SK-N-SH (cell line): ENCODE measurements at regions not wholly inside any gene's neighbourhood (a gene's known extent, or its start where the extent isn't known, plus 50 kb on each side); places are given as distances from the start of the nearest gene placed in this dataset.

Experiments
- CTCF ChIA-PET: fragments of 300-600, 350-600 bp; formaldehyde crosslinking; extraction: SDS; loops from one replicate; lab custom pipeline; 2021; lab: Yijun Ruan, JAX
- POLR2A ChIA-PET: fragments of 350-600 bp; sonication (Branson Sonifier 250); formaldehyde crosslinking; extraction: SDS; loops from one replicate; lab custom pipeline; 2020; ENCODE audit warnings: antibody characterized with exemption, inconsistent platforms; lab: Yijun Ruan, JAX
- DNase-seq: peaks from one replicate; pipeline ENCODE4 v3.0.0; 2012
- H2AFZ ChIP-seq: fragments of 200-600 bp; sonication (generic); 2 replicates; pipeline ENCODE4 v1.8.1; 2016; ENCODE audit warnings: antibody characterized with exemption, mild to moderate bottlenecking, low read depth
- H3F3A ChIP-seq: fragments of 200-600 bp; sonication (generic); replicated peaks from 2 replicates; pipeline ENCODE3; 2016; ENCODE audit warnings: antibody characterized with exemption, mild to moderate bottlenecking; ENCODE audit not compliant: insufficient read depth
- H3K27ac ChIP-seq, 2 experiments: fragments of 200-500 bp in 1 of 2; fragments of 200-600 bp in 1 of 2; sonication (Bioruptor generic) in 1 of 2; sonication (generic), shearing (Covaris generic) in 1 of 2; 2 replicates each; pipeline versions ENCODE4 v1.5.1 to v1.6.1; 2014 to 2016; ENCODE audit warnings: low read depth in 2 of 2, inconsistent platforms in 1 of 2, low read length in 1 of 2, mild to moderate bottlenecking in 1 of 2, mixed read lengths in 1 of 2
- H3K27me3 ChIP-seq: fragments of 200-600 bp; sonication (generic), shearing (Covaris generic); 2 replicates; pipeline ENCODE4 v1.6.1; 2016; ENCODE audit warnings: mixed run types; ENCODE audit not compliant: insufficient read depth
- H3K36me3 ChIP-seq, 2 experiments: fragments of 200-500 bp in 1 of 2; fragments of 200-600 bp in 1 of 2; sonication (Bioruptor generic) in 1 of 2; sonication (generic) in 1 of 2; replicated peaks in 1 of 2; 2 replicates each; pipeline versions ENCODE3 to v1.5.1; 2014 to 2016; ENCODE audit warnings: low read length in 1 of 2, mild to moderate bottlenecking in 1 of 2; ENCODE audit not compliant: insufficient read depth in 2 of 2, control insufficient read depth in 1 of 2
- H3K4me1 ChIP-seq, 2 experiments: fragments of 200-500 bp in 1 of 2; fragments of 200-600 bp in 1 of 2; sonication (Bioruptor generic) in 1 of 2; sonication (generic), shearing (Covaris generic) in 1 of 2; 2 replicates each; pipeline versions ENCODE4 v1.5.1 to v1.6.1; 2014 to 2016; ENCODE audit warnings: low read depth in 1 of 2, low read length in 1 of 2, mixed run types in 1 of 2; ENCODE audit not compliant: insufficient read depth in 2 of 2, control insufficient read depth in 1 of 2
- H3K4me2 ChIP-seq: fragments of 200-600 bp; sonication (generic), shearing (Covaris generic); 2 replicates; pipeline ENCODE4 v1.6.1; 2017; ENCODE audit warnings: mixed run types
- H3K4me3 ChIP-seq, 2 experiments: fragments of 200-500 bp in 1 of 2; fragments of 200-600 bp in 1 of 2; sonication (Bioruptor generic) in 1 of 2; sonication (generic), shearing (Covaris generic) in 1 of 2; 2 replicates each; pipeline versions ENCODE4 v1.5.1 to v1.8.1; 2014 to 2016; ENCODE audit warnings: low read depth in 2 of 2, inconsistent platforms in 1 of 2, low read length in 1 of 2, mild to moderate bottlenecking in 1 of 2, mixed read lengths in 1 of 2, moderate library complexity in 1 of 2
- H3K79me2 ChIP-seq: fragments of 200-600 bp; sonication (generic); 2 replicates; pipeline ENCODE4 v1.8.1; 2017; ENCODE audit warnings: mild to moderate bottlenecking; ENCODE audit not compliant: insufficient read depth
- H3K9ac ChIP-seq: fragments of 200-600 bp; sonication (generic); 2 replicates; pipeline ENCODE4 v1.6.1; 2017; ENCODE audit warnings: mixed run types
- H3K9me2 ChIP-seq: fragments of 200-600 bp; sonication (generic); 2 replicates; pipeline ENCODE4 v1.6.1; 2017; ENCODE audit warnings: mixed run types
- H3K9me3 ChIP-seq: fragments of 200-600 bp; sonication (generic); 2 replicates; pipeline ENCODE4 v1.6.1; 2017; ENCODE audit warnings: mixed run types, mild to moderate bottlenecking, moderate library complexity
- H4K20me1 ChIP-seq: fragments of 200-600 bp; sonication (generic); 2 replicates; pipeline ENCODE4 v1.6.1; 2017; ENCODE audit warnings: mild to moderate bottlenecking, mixed run types; ENCODE audit not compliant: insufficient read depth
- CTCF ChIP-seq: fragments of 200-600 bp; sonication (generic); IDR thresholded peaks from 2 replicates; pipeline ENCODE4 v1.6.1; 2017; ENCODE audit warnings: antibody characterized with exemption, mild to moderate bottlenecking, moderate library complexity
- ELF1 ChIP-seq: IDR thresholded peaks from 2 replicates; pipeline ENCODE4 v1.4.0; 2012
- FOXM1 ChIP-seq: IDR thresholded peaks from 2 replicates; pipeline ENCODE4 v1.4.0; 2012; ENCODE audit warnings: low read depth, mild to moderate bottlenecking
- JUND ChIP-seq: IDR thresholded peaks from 2 replicates; pipeline ENCODE4 v1.4.0; 2012
- MEF2A ChIP-seq: IDR thresholded peaks from 2 replicates; pipeline ENCODE4 v1.4.0; 2012; ENCODE audit warnings: low read depth, borderline replicate concordance
- NFIC ChIP-seq: IDR thresholded peaks from 2 replicates; pipeline ENCODE4 v1.4.0; 2012; ENCODE audit warnings: borderline replicate concordance
- POLR2AphosphoS5 ChIP-seq: IDR thresholded peaks from 2 replicates; pipeline ENCODE4 v1.6.1; 2012; ENCODE audit warnings: low read depth, low read length
- RAD21 ChIP-seq: IDR thresholded peaks from 2 replicates; pipeline ENCODE4 v1.6.1; 2012; ENCODE audit warnings: mild to moderate bottlenecking, low read length
- RCOR1 ChIP-seq: fragments of 150-350 bp; IDR thresholded peaks from 2 replicates; pipeline ENCODE4 v1.6.1; 2017; ENCODE audit warnings: antibody characterized with exemption, low read length
- REST ChIP-seq: IDR thresholded peaks from 2 replicates; pipeline ENCODE4 v1.6.1; 2012; ENCODE audit warnings: mild to moderate bottlenecking, low read depth, low read length, moderate library complexity
- RFX5 ChIP-seq: IDR thresholded peaks from 2 replicates; pipeline ENCODE4 v1.6.1; 2012; ENCODE audit warnings: mild to moderate bottlenecking, improper control_type of control experiment, low read length
- RXRA ChIP-seq: IDR thresholded peaks from 2 replicates; pipeline ENCODE4 v1.4.0; 2012; ENCODE audit warnings: low read depth, mild to moderate bottlenecking, borderline replicate concordance
- SIN3A ChIP-seq: IDR thresholded peaks from 2 replicates; pipeline ENCODE4 v1.6.1; 2012; ENCODE audit warnings: low read depth, mild to moderate bottlenecking, low read length, moderate library complexity, borderline replicate concordance
- TCF12 ChIP-seq: IDR thresholded peaks from 2 replicates; pipeline ENCODE4 v1.4.0; 2012
- TEAD4 ChIP-seq: IDR thresholded peaks from 2 replicates; pipeline ENCODE4 v1.4.0; 2012; ENCODE audit warnings: mild to moderate bottlenecking, borderline replicate concordance; ENCODE audit not compliant: insufficient read depth
- USF2 ChIP-seq: fragments of 150-350 bp; IDR thresholded peaks from 2 replicates; pipeline ENCODE4 v1.6.1; 2017; ENCODE audit warnings: antibody characterized with exemption, low read length, low read depth, borderline replicate concordance
- YY1 ChIP-seq: IDR thresholded peaks from 2 replicates; pipeline ENCODE4 v1.4.0; 2012; ENCODE audit warnings: low read depth, mild to moderate bottlenecking
- ZBTB33 ChIP-seq: IDR thresholded peaks from 2 replicates; pipeline ENCODE4 v1.4.0; 2012; ENCODE audit warnings: low read depth, borderline replicate concordance
- WGBS: methylation state at CpG from one replicate; pipeline ENCODE4 v1.1.6; 2017; ENCODE audit warnings: low lambda C conversion rate; 5-methylcytosine and 5-hydroxymethylcytosine counted together

- Histone ChIP-seq H3K4me2 (no peak overlapping the region), H3F3A (no peaks in the 10 kb centered on the region), H3K36me3 (peaks cover 0 to 4% of the 10 kb centered on the region in 2 experiments), H4K20me1 (no peaks in the 10 kb centered on the region), H2AFZ (no peak overlapping the region), H3K27ac (no peak overlapping the region), H3K9ac (no peak overlapping the region), H3K27me3 (no peaks in the 10 kb centered on the region), H3K9me2 (no peaks in the 10 kb centered on the region), H3K9me3 (peaks cover 12% of the 10 kb centered on the region; the same call in 1 of the 2 replicates), H3K4me3 (no peak overlapping the region), H3K79me2 (no peaks in the 10 kb centered on the region), H3K4me1 (no peaks in the 10 kb centered on the region)
- ChIA-PET CTCF (no interaction called here), POLR2A (no interaction called here)
- WGBS, result 0% methylated on average over 3 of the region's 3 CpGs
- no peak for TF ChIP-seq ZBTB33
- no peak for TF ChIP-seq JUND
- TF ChIP-seq POLR2AphosphoS5, result no peak
- no peak for TF ChIP-seq MEF2A
- TF ChIP-seq YY1, result no peak
- TF ChIP-seq RAD21, result no peak
- no peak for TF ChIP-seq TCF12
- TF ChIP-seq FOXM1, result no peak
- no peak for TF ChIP-seq CTCF
- TF ChIP-seq SIN3A, result no peak
- no peak for TF ChIP-seq TEAD4
- no peak for TF ChIP-seq RFX5
- no peak for TF ChIP-seq RCOR1
- TF ChIP-seq NFIC, result no peak
- TF ChIP-seq ELF1, result no peak
- DNase-seq, result no peak
Measured at GRCh38 chr12:73235387-73235786, 963.2 kb downstream of the TRHDE start.

- Histone ChIP-seq H3K36me3 (no peaks in the 10 kb centered on the region), H3K27me3 (no peaks in the 10 kb centered on the region), H3K79me2 (no peaks in the 10 kb centered on the region), H4K20me1 (no peaks in the 10 kb centered on the region), H3F3A (no peaks in the 10 kb centered on the region), H2AFZ (no peak overlapping the region), H3K4me2 (no peak overlapping the region), H3K9ac (no peak overlapping the region), H3K27ac (no peak overlapping the region), H3K4me1 (no peaks in the 10 kb centered on the region), H3K9me2 (no peaks in the 10 kb centered on the region), H3K4me3 (no peak overlapping the region), H3K9me3 (0 out of 2 replicates have a peak, but pooled peaks cover 6% of the 10 kb centered on the region)
- CTCF ChIA-PET, result no interaction called here
- 6% methylated on average over 1 of the region's 1 CpG for WGBS
- no peak for DNase-seq
- POLR2A ChIA-PET, result no interaction called here
- TF ChIP-seq USF2, result no peak
- no peak for TF ChIP-seq REST
- TF ChIP-seq RFX5, result no peak
- TF ChIP-seq RXRA, result no peak
- no peak for TF ChIP-seq FOXM1
- no peak for TF ChIP-seq TCF12
Measured at GRCh38 chr12:73240110-73240509, 967.9 kb downstream of the TRHDE start.
